Hepatocyte (in vitro differentiated cells): ENCODE measurements at regions not wholly inside any gene's neighbourhood (a gene's known extent, or its start where the extent isn't known, plus 50 kb on each side); places are given as distances from the start of the nearest gene placed in this dataset.

Source experiments
- CTCF ChIP-seq: fragments of 200-600 bp; sonication (generic); IDR thresholded peaks from 2 replicates; pipeline ENCODE4 v1.5.1; 2016; ENCODE audit warnings: antibody characterized with exemption, mild to moderate bottlenecking; ENCODE audit not compliant: poor library complexity
- EZH2 ChIP-seq: fragments of 200-600 bp; sonication (generic); IDR thresholded peaks from 2 replicates; pipeline ENCODE4 v1.6.1; 2016; ENCODE audit warnings: antibody characterized with exemption, mild to moderate bottlenecking, borderline replicate concordance

GRCh38 chr2:58660046-58660445, 418.9 kb upstream of the FANCL start:
- TF ChIP-seq CTCF (no peak), EZH2 (no peak)
